Lower lobe of right lung (tissue), 2 donors: ENCODE measurements at regions not wholly inside any gene's neighbourhood (a gene's known extent, or its start where the extent isn't known, plus 50 kb on each side); places are given as distances from the start of the nearest gene placed in this dataset.

Experiments
- ATAC-seq, 2 donors: fragments of 200-7000 bp; cut with Tn5 transposase; one replicate each; pipeline ENCODE4 v1.9.1; 2020 to 2022; ENCODE audit warnings: mild to moderate bottlenecking in 2 of 2, moderate library complexity in 2 of 2
- DNase-seq: peaks from one replicate; pipeline ENCODE4 v3.0.0-alpha.2; 2020
- H3K27ac ChIP-seq: fragments of 200-600 bp; one replicate; pipeline ENCODE4 v1.8.0; 2022
- H3K27me3 ChIP-seq: fragments of 200-600 bp; one replicate; pipeline ENCODE4 v1.8.0; 2022; ENCODE audit warnings: low read depth
- H3K36me3 ChIP-seq: fragments of 200-600 bp; one replicate; pipeline ENCODE4 v1.8.0; 2022; ENCODE audit warnings: mild to moderate bottlenecking
- H3K4me1 ChIP-seq: fragments of 200-600 bp; one replicate; pipeline ENCODE4 v1.8.0; 2022
- H3K4me3 ChIP-seq: fragments of 200-600 bp; one replicate; pipeline ENCODE4 v1.8.0; 2022; ENCODE audit warnings: mild to moderate bottlenecking
- H3K9me3 ChIP-seq: fragments of 200-600 bp; one replicate; pipeline ENCODE4 v1.8.0; 2022
- intact Hi-C: fragments of 100-400 bp; cut with DNase I; formaldehyde crosslinking; loops from one replicate; pipeline ENCODE4 v1.11.0; 2022
- TF ChIP-seq, protein P1 (sequence below): fragments of 200-600 bp; IDR thresholded peaks from one replicate; pipeline ENCODE4 v1.8.0; 2022; ENCODE audit warnings: antibody characterized with exemption, mild to moderate bottlenecking
- donor health status: DM: no; HTN: yes; CAD: no; lungs with severe emphysema.

DNA sequence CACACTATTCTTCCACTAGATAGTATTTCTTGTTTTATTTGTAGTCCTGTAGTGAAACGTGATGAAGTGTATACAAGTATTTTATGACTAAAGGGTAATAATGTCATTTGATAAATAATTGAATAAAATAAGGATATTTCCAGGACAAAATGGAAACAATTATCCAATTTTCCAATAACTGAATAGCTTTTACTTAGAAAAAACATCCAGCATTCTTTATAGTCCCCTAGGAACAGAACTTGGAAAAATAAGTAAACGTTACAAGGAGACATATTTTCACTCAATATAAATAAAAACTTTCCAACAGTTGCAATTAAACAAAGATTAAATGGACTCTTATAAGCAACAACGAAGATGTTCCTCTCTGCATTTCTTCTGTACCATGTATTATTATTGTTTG is 566.0 kb downstream of the TMA16 start:
- no peaks in the 10 kb centered on the region for H3K27me3 ChIP-seq
- ATAC-seq (no peak), DNase-seq (no peak)
- H3K4me3 ChIP-seq = no peak overlapping the region
- H3K36me3 ChIP-seq = no peaks in the 10 kb centered on the region
- H3K4me1 ChIP-seq = no peaks in the 10 kb centered on the region
- H3K9me3 ChIP-seq = no peaks in the 10 kb centered on the region
- intact Hi-C loops = no loop called here
- H3K27ac ChIP-seq = no peak overlapping the region
- TF ChIP-seq, protein P1, sequence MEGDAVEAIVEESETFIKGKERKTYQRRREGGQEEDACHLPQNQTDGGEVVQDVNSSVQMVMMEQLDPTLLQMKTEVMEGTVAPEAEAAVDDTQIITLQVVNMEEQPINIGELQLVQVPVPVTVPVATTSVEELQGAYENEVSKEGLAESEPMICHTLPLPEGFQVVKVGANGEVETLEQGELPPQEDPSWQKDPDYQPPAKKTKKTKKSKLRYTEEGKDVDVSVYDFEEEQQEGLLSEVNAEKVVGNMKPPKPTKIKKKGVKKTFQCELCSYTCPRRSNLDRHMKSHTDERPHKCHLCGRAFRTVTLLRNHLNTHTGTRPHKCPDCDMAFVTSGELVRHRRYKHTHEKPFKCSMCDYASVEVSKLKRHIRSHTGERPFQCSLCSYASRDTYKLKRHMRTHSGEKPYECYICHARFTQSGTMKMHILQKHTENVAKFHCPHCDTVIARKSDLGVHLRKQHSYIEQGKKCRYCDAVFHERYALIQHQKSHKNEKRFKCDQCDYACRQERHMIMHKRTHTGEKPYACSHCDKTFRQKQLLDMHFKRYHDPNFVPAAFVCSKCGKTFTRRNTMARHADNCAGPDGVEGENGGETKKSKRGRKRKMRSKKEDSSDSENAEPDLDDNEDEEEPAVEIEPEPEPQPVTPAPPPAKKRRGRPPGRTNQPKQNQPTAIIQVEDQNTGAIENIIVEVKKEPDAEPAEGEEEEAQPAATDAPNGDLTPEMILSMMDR = no peak

DNA sequence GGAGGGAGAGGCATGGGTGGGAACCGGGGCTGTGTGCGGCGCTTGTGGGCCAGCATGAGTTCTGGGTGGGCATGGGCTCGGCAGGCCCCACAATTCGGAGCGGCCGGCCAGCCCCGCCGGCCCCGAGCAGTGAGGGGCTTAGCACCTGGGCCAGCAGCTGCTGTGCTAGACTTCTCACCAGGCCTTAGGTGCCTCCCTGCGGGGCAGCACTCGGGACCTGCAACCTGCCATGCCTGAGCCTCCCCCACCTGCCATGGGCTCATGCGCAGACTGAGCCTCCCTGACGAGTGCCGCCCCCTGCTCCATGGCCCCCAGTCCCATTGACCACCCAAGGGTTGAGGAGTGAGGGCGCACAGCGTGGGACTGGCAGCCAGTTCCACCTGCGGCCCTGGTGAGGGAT is 573.9 kb downstream of the TMA16 start:
- no peaks in the 10 kb centered on the region for H3K4me1 ChIP-seq
- intact Hi-C loops = no loop called here
- no peaks in the 10 kb centered on the region for H3K9me3 ChIP-seq
- H3K36me3 ChIP-seq = no peaks in the 10 kb centered on the region
- no peak overlapping the region for H3K27ac ChIP-seq
- ATAC-seq = no peak
- no peak overlapping the region for H3K4me3 ChIP-seq
- no peaks in the 10 kb centered on the region for H3K27me3 ChIP-seq
- TF ChIP-seq, protein P1 = no peak
- no peak for DNase-seq

DNA sequence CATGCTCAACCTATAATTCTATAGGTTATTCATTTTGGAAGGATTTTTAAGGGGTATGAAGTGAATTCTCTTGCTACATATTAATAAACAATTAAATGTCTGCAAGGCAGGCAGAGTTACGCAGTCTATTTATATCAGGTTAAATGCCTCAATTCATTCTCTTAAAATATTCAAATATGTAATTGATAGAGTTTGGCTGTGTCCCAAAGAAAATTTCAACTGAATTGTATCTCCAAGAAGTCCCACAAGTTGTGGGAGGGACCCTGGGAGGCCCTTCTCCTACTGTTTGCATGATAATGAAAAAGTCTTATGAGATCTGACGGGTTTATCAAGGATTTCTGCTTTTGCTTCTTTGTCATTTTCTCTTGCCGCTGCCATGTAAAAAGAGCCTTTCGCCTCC is 576.1 kb downstream of the TMA16 start:
- H3K9me3 ChIP-seq = no peaks in the 10 kb centered on the region
- H3K27me3 ChIP-seq = no peaks in the 10 kb centered on the region
- no peaks in the 10 kb centered on the region for H3K36me3 ChIP-seq
- TF ChIP-seq, protein P1 = no peak
- H3K4me3 ChIP-seq = no peak overlapping the region
- ATAC-seq (no peak), DNase-seq (no peak)
- no peaks in the 10 kb centered on the region for H3K4me1 ChIP-seq
- intact Hi-C loops = no loop called here
- H3K27ac ChIP-seq = no peak overlapping the region

DNA sequence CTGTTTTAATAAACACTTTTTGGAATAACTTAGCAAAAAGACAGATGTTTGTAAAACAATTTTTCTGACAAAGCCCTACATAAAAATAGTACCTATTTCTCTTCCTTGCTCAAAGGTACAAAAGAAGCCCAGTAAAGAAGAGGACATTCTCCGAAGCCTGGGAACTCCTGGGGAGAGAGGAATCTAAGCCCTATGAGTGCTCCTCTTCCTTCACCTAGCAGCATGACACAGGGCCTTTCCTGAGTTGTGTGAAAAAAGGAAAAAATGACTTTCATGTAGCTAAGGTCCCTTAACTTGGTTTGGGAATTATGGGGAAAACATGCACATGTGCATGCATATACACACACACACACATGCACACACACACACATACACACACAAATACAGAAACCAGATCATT is 586.9 kb downstream of the TMA16 start:
- DNase-seq = no peak
- H3K36me3 ChIP-seq = no peaks in the 10 kb centered on the region

DNA sequence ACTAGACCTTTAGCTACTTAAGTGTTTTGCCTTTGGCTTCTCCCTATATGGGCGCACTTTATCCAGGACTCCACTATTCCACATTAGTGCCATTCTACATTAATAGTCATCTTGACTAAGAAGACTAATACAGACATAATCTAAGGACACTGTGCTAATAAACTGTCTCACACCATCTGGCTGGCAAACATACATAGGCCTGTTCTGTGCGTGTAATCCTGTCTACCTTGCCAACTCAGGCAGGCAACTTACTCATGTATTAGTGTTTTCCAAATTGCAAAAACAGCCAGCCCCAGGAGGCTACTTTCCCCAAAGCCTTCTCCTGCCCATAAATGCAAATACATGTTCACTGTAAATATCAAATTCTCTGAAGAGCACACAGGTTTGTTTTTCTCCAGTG is 587.3 kb downstream of the TMA16 start:
- no peak for DNase-seq
- intact Hi-C loops = no loop called here
- ATAC-seq = no peak

More for the DNA sequence above, 586.9 kb downstream of the TMA16 start:
- no peaks in the 10 kb centered on the region for H3K27me3 ChIP-seq
- no peaks in the 10 kb centered on the region for H3K4me1 ChIP-seq
- no peaks in the 10 kb centered on the region for H3K9me3 ChIP-seq
- ATAC-seq = no peak
- no peak overlapping the region for H3K27ac ChIP-seq
- intact Hi-C loops = no loop called here
- no peak overlapping the region for H3K4me3 ChIP-seq
- TF ChIP-seq, protein P1 = no peak

More for the DNA sequence above, 587.3 kb downstream of the TMA16 start:
- Histone ChIP-seq H3K36me3 (no peaks in the 10 kb centered on the region), H3K9me3 (no peaks in the 10 kb centered on the region), H3K27ac (no peak overlapping the region), H3K27me3 (no peaks in the 10 kb centered on the region), H3K4me1 (no peaks in the 10 kb centered on the region), H3K4me3 (no peak overlapping the region)
- TF ChIP-seq, protein P1 = no peak
